ENCODE measurements at regions not wholly inside any gene's neighbourhood (a gene's known extent, or its start where the extent isn't known, plus 50 kb on each side); places are given as distances from the start of the nearest gene placed in this dataset.

- TF ChIP-seq TAF1 (IDR thresholded peaks at IDR 0.05; ENCODE audit: borderline replicate concordance, low read depth, low read length) (no peak), POLR2A (IDR thresholded peaks at IDR 0.05; ENCODE audit: low read depth, low read length) (no peak)
These were observed 75.2 kb downstream of the KATNIP start for GRCh38 chr16:27625050-27625697.

All from GM12892 (cell line).